HTR-8/SVneo (cell line): ENCODE measurements at regions not wholly inside any gene's neighbourhood (a gene's known extent, or its start where the extent isn't known, plus 50 kb on each side); places are given as distances from the start of the nearest gene placed in this dataset.

ENCODE experiments used
- DNase-seq: peaks from one replicate; pipeline ENCODE4 v3.0.0; 2011; ENCODE audit warnings: low spot score, mixed read lengths; ENCODE audit not compliant: insufficient read length
- FAIRE-seq: peaks from 2 replicates; lab custom pipeline; 2011; peaks lifted over from hg19 to GRCh38; lab: Jason Lieb, UNC

- DNase-seq (no peak), FAIRE-seq (no peak)
These were observed 343.9 kb upstream of the ALCAM start for GRCh38 chr3:105022813-105023212.

- DNase-seq: no peak
- no peak for FAIRE-seq
These were observed 336.5 kb upstream of the ALCAM start for GRCh38 chr3:105030211-105030610.

GRCh38 chr3:105032541-105032940 is 334.2 kb upstream of the ALCAM start:
- DNase-seq (no peak), FAIRE-seq (no peak)

- no peak for FAIRE-seq
- DNase-seq: no peak
These were observed 333.6 kb upstream of the ALCAM start for GRCh38 chr3:105033081-105033480.

GRCh38 chr3:105039004-105039403 is 327.7 kb upstream of the ALCAM start:
- no peak for DNase-seq
- FAIRE-seq: no peak

GRCh38 chr3:105040026-105040622 is 326.6 kb upstream of the ALCAM start:
- FAIRE-seq: no peak
- no peak for DNase-seq

- no peak for FAIRE-seq
- no peak for DNase-seq
These were observed 324.1 kb upstream of the ALCAM start for GRCh38 chr3:105042586-105042985.

GRCh38 chr3:105051111-105051510 is 315.6 kb upstream of the ALCAM start:
- FAIRE-seq (no peak), DNase-seq (no peak)

- FAIRE-seq (no peak), DNase-seq (no peak)
These were observed 314.7 kb upstream of the ALCAM start for GRCh38 chr3:105051972-105052371.

- no peak for DNase-seq
- no peak for FAIRE-seq
These were observed 303.9 kb upstream of the ALCAM start for GRCh38 chr3:105062853-105063252.

GRCh38 chr3:105065895-105066839 is 300.5 kb upstream of the ALCAM start:
- DNase-seq (no peak), FAIRE-seq (no peak)

GRCh38 chr3:105067361-105067760 is 299.3 kb upstream of the ALCAM start:
- FAIRE-seq (no peak), DNase-seq (no peak)

GRCh38 chr3:105077060-105077822 is 289.5 kb upstream of the ALCAM start:
- DNase-seq: no peak
- FAIRE-seq: no peak

GRCh38 chr3:105083945-105084344 is 282.8 kb upstream of the ALCAM start:
- no peak for FAIRE-seq
- no peak for DNase-seq

- FAIRE-seq (no peak), DNase-seq (no peak)
These were observed 281.2 kb upstream of the ALCAM start for GRCh38 chr3:105085506-105085905.

- no peak for FAIRE-seq
- no peak for DNase-seq
These were observed 273.1 kb upstream of the ALCAM start for GRCh38 chr3:105093371-105094252.

- DNase-seq (no peak), FAIRE-seq (no peak)
These were observed 272.1 kb upstream of the ALCAM start for GRCh38 chr3:105094588-105094987.

- no peak for DNase-seq
- FAIRE-seq: no peak
These were observed 270.6 kb upstream of the ALCAM start for GRCh38 chr3:105096071-105096470.

- FAIRE-seq (no peak), DNase-seq (no peak)
These were observed 265.1 kb upstream of the ALCAM start for GRCh38 chr3:105101603-105102002.

- DNase-seq (no peak), FAIRE-seq (no peak)
These were observed 263.6 kb upstream of the ALCAM start for GRCh38 chr3:105103139-105103538.
